Upper lobe of right lung (tissue), 1 donor: ENCODE measurements at regions not wholly inside any gene's neighbourhood (a gene's known extent, or its start where the extent isn't known, plus 50 kb on each side); places are given as distances from the start of the nearest gene placed in this dataset.

ENCODE experiments used
- ATAC-seq: fragments of 200-7000 bp; cut with Tn5 transposase; one replicate; pipeline ENCODE4 v1.9.1; 2020; ENCODE audit warnings: mild to moderate bottlenecking, moderate library complexity
- DNase-seq: peaks from one replicate; pipeline ENCODE4 v3.0.0-alpha.2; 2020
- H3K27ac ChIP-seq: fragments of 200-600 bp; one replicate; pipeline ENCODE4 v1.8.0; 2022
- H3K27me3 ChIP-seq: fragments of 200-600 bp; one replicate; pipeline ENCODE4 v1.8.0; 2022; ENCODE audit warnings: mild to moderate bottlenecking
- H3K36me3 ChIP-seq: fragments of 200-600 bp; one replicate; pipeline ENCODE4 v1.8.0; 2022
- H3K4me1 ChIP-seq: fragments of 200-600 bp; one replicate; pipeline ENCODE4 v1.8.0; 2022
- H3K4me3 ChIP-seq: fragments of 200-600 bp; one replicate; pipeline ENCODE4 v1.8.0; 2022; ENCODE audit warnings: mild to moderate bottlenecking
- H3K9me3 ChIP-seq: fragments of 200-600 bp; one replicate; pipeline ENCODE4 v1.8.0; 2022
- intact Hi-C: fragments of 100-400 bp; cut with DNase I; formaldehyde crosslinking; loops from one replicate; pipeline ENCODE4 v1.11.0; 2022
- TF ChIP-seq, protein P1 (sequence below): fragments of 200-600 bp; IDR thresholded peaks from one replicate; pipeline ENCODE4 v1.8.0; 2022; ENCODE audit warnings: antibody characterized with exemption
- donor health status: DM: no; HTN: yes; CAD: no; lungs with severe emphysema.

DNA sequence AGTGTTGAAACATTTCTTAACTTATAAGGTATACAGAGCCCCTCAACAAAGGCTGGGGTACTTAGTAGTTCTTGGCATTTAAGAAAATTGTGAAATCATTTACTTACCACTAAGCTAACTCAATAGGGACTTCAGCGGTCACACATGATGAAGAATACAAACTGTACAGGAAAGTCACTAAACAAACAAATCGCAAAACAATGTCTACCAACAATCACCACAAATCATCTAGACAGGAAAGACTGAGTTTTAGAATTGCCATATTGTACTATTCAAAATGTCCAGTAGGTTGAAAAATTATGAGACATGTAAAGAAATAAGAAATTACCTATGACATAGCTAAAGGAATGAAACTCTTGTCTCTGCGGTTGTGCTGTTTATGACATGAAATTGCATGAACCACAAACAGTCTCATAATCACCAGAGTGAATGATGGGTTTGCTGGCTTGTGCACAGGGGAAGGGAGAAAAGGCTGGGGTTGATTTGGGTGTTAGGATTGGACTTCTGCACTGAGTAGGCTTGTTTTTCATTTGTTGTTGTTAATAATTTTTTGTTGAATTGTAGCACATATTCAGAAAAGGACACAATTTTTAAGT lies 441.1 kb upstream of the MON1B start:
- Histone ChIP-seq H3K9me3 (no peaks in the 10 kb centered on the region), H3K27ac (no peak overlapping the region), H3K4me1 (no peaks in the 10 kb centered on the region), H3K36me3 (no peaks in the 10 kb centered on the region), H3K27me3 (no peaks in the 10 kb centered on the region), H3K4me3 (no peak overlapping the region)
- TF ChIP-seq, protein P1, sequence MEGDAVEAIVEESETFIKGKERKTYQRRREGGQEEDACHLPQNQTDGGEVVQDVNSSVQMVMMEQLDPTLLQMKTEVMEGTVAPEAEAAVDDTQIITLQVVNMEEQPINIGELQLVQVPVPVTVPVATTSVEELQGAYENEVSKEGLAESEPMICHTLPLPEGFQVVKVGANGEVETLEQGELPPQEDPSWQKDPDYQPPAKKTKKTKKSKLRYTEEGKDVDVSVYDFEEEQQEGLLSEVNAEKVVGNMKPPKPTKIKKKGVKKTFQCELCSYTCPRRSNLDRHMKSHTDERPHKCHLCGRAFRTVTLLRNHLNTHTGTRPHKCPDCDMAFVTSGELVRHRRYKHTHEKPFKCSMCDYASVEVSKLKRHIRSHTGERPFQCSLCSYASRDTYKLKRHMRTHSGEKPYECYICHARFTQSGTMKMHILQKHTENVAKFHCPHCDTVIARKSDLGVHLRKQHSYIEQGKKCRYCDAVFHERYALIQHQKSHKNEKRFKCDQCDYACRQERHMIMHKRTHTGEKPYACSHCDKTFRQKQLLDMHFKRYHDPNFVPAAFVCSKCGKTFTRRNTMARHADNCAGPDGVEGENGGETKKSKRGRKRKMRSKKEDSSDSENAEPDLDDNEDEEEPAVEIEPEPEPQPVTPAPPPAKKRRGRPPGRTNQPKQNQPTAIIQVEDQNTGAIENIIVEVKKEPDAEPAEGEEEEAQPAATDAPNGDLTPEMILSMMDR: no peak
- intact Hi-C loops: no loop called here
- DNase-seq: no peak
- ATAC-seq: no peak

GRCh38 chr16:76755496-76755895 lies 435.5 kb upstream of the MON1B start:
- no peaks in the 10 kb centered on the region for H3K36me3 ChIP-seq
- H3K4me3 ChIP-seq: no peak overlapping the region
- DNase-seq (no peak), ATAC-seq (no peak)
- no peak overlapping the region for H3K27ac ChIP-seq
- no peaks in the 10 kb centered on the region for H3K4me1 ChIP-seq
- TF ChIP-seq, protein P1: no peak
- no peaks in the 10 kb centered on the region for H3K27me3 ChIP-seq
- intact Hi-C loops: no loop called here
- H3K9me3 ChIP-seq: no peaks in the 10 kb centered on the region

DNA sequence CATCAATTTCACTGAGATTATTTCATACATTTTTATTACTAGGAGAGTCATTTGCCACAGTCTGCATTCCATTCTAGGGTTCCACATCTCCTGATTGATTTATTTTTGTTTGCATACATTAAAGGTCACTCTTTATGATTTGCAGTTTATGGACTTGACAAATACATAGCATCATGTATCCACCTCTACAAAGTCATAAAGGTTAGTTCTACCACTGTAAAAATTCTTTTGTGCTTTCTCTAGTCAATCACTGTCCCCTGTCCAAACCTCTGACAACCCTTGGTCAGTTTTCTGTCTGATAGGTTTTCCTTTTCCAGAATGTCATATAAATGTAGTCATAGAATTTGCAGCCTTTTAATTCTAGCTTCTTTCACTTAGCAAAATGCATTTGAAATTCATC lies 434.6 kb upstream of the MON1B start:
- H3K4me3 ChIP-seq: no peak overlapping the region
- H3K9me3 ChIP-seq: no peaks in the 10 kb centered on the region
- no peak overlapping the region for H3K27ac ChIP-seq
- ATAC-seq (no peak), DNase-seq (no peak)
- no peaks in the 10 kb centered on the region for H3K36me3 ChIP-seq
- intact Hi-C loops: no loop called here
- no peaks in the 10 kb centered on the region for H3K27me3 ChIP-seq
- H3K4me1 ChIP-seq: no peaks in the 10 kb centered on the region
- TF ChIP-seq, protein P1: no peak

DNA sequence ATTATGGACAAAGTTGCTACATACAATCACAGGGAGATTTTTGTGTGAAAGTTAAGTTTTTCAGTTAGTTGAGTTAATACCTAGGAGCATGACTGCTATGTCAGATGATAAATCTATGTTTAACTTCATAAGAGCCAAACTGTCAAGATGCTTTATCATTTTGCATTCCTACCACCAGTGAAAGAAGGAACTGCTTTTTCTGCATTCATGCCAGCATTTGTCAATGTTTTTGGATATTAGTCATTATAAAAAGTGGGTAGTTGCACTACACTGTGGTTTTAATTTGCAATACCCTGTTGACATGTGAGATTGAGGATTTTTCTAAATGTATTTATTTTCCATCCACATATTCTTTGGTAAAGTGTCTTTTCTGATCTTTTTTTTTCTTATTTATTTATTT lies 434.0 kb upstream of the MON1B start:
- no peak for ATAC-seq
- TF ChIP-seq, protein P1: no peak
- Histone ChIP-seq H3K9me3 (no peaks in the 10 kb centered on the region), H3K36me3 (no peaks in the 10 kb centered on the region), H3K4me3 (no peak overlapping the region), H3K27me3 (no peaks in the 10 kb centered on the region), H3K4me1 (no peaks in the 10 kb centered on the region), H3K27ac (no peak overlapping the region)
- intact Hi-C loops: no loop called here
- no peak for DNase-seq

DNA sequence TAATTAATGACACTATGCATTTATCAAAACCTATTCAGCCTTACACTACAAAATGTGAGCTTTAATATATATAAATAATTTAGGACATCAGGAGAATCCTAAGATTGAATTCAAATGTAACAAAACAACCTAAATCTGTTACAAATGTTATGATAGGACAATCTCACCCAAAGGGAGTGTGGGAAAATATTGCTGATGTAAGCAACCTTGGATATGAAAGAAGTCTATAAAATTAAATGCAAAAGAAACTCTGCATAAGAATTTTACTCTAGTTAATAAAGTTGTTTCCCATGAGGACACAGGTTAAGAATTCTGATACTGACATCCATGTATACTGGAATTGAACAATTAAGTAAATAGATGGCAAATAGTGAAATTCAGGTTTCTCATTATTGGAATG lies 424.5 kb upstream of the MON1B start:
- Histone ChIP-seq H3K4me1 (no peaks in the 10 kb centered on the region), H3K36me3 (no peaks in the 10 kb centered on the region), H3K9me3 (peaks cover 7% of the 10 kb centered on the region), H3K27me3 (no peaks in the 10 kb centered on the region), H3K4me3 (no peak overlapping the region), H3K27ac (no peak overlapping the region)
- TF ChIP-seq, protein P1: no peak
- intact Hi-C loops: no loop called here
- ATAC-seq (no peak), DNase-seq (no peak)

- intact Hi-C loops: no loop called here
- Histone ChIP-seq H3K27me3 (no peaks in the 10 kb centered on the region), H3K9me3 (peaks cover 2% of the 10 kb centered on the region), H3K27ac (no peak overlapping the region), H3K36me3 (no peaks in the 10 kb centered on the region), H3K4me1 (no peaks in the 10 kb centered on the region), H3K4me3 (no peak overlapping the region)
- no peak for ATAC-seq
- TF ChIP-seq, protein P1: no peak
- DNase-seq: no peak
Measured at GRCh38 chr16:76768316-76768715, 422.7 kb upstream of the MON1B start.
